Ishikawa (cell line): ENCODE measurements at regions not wholly inside any gene's neighbourhood (a gene's known extent, or its start where the extent isn't known, plus 50 kb on each side); places are given as distances from the start of the nearest gene placed in this dataset.

Source experiments
- CEBPB ChIP-seq: IDR thresholded peaks from 2 replicates; pipeline ENCODE4 v1.6.1; 2012
- CREB1 ChIP-seq: IDR thresholded peaks from 2 replicates; pipeline ENCODE4 v1.6.1; 2012; ENCODE audit warnings: low read depth
- EGR1 ChIP-seq: IDR thresholded peaks from 2 replicates; pipeline ENCODE4 v1.6.1; 2012
- MAX ChIP-seq: IDR thresholded peaks from 2 replicates; pipeline ENCODE4 v1.6.1; 2012
- RAD21 ChIP-seq: IDR thresholded peaks from 2 replicates; pipeline ENCODE4 v1.6.1; 2012; ENCODE audit warnings: low read depth
- REST ChIP-seq: IDR thresholded peaks from 2 replicates; pipeline ENCODE4 v1.6.1; 2012; ENCODE audit warnings: low read depth, mild to moderate bottlenecking
- TCF12 ChIP-seq: IDR thresholded peaks from 2 replicates; pipeline ENCODE4 v1.6.1; 2012; ENCODE audit warnings: low read depth
- TEAD4 ChIP-seq: IDR thresholded peaks from 2 replicates; pipeline ENCODE4 v1.6.1; 2012
- USF1 ChIP-seq: IDR thresholded peaks from 2 replicates; pipeline ENCODE4 v1.6.1; 2012
- YY1 ChIP-seq: IDR thresholded peaks from 2 replicates; pipeline ENCODE4 v1.6.1; 2012; ENCODE audit warnings: low read depth

- TF ChIP-seq CREB1 (no peak), REST (no peak), TEAD4 (no peak), TCF12 (no peak), RAD21 (no peak), YY1 (no peak), MAX (no peak), CEBPB (no peak), USF1 (no peak), EGR1 (no peak)
Measured at GRCh38 chr2:146444987-146445386, 1399.8 kb upstream of the ACVR2A start.
